NCI-H2227 treated with DMSO at 0.1 percent for 48 hours (cell line): ENCODE measurements at regions not wholly inside any gene's neighbourhood (a gene's known extent, or its start where the extent isn't known, plus 50 kb on each side); places are given as distances from the start of the nearest gene placed in this dataset.
A peak's percentile ranks its signal among the peaks of the same experiment; 100 is the strongest.
"Not testable (repeated sequence)": the region's sequence is repeated elsewhere in the genome, so short reads cannot be mapped to it uniquely, and the experiment has no call there.

Source experiments
- DNase-seq: peaks from one replicate; lab custom pipeline; 2025; lab: John Stamatoyannopoulos, UW

DNA sequence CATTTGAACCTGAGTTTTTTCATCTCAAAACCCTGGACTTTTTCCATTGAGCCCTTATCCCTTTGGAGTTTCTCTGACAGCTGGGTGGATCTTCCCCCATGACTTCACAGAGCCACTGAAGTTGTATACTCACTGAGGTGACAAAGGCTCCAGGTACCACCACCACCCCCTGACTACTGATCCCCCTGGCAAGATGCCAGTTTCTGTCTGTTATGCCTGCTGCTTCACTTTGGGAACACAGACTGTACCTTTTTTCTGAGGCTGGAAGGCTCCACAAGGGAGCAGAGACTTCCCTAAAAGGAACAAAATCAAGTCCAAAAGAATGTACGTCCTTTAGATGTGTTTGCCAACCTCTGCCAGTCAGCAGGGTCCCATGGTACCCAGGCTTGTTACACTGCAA, 160.3 kb upstream of the JADE1 start:
- DNase-seq = no peak

DNA sequence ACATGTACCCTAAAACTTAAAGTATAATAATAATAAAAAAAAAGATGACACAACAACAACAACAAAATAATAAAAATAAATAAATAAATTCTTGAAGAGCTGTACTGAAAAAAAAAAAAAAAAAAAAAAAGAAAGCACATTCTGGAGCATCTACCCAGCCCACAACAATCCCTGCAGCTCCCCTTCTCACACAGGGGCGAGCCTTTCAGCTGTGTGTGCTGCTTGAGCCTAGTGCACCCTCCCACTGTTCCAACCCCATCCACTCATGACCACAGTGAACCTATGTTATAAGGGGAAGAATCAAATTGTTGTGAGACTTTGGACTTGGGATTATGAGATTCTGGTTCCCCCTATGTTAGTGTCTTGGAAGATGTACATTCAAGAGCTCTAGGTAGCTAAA, 161.5 kb upstream of the JADE1 start:
- DNase-seq = no peak

DNA sequence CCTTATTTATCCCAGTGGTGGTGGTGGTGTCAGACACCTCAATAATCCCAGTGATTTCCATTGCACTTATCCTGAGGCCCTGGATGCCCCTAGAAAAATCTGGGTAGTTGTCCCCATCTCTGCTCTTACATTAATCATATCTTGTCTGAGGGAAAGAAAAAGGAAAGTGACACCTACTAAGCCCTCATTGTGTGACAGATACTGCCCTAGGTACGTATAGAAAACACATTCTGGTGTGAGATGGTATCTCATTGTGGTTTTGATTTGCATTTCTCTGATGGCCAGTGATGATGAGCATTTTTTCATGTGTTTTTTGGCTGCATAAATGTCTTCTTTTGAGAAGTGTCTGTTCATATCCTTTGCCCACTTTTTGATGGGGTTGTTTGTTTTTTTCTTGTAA, 162.6 kb upstream of the JADE1 start:
- not testable (repeated sequence) for DNase-seq

DNA sequence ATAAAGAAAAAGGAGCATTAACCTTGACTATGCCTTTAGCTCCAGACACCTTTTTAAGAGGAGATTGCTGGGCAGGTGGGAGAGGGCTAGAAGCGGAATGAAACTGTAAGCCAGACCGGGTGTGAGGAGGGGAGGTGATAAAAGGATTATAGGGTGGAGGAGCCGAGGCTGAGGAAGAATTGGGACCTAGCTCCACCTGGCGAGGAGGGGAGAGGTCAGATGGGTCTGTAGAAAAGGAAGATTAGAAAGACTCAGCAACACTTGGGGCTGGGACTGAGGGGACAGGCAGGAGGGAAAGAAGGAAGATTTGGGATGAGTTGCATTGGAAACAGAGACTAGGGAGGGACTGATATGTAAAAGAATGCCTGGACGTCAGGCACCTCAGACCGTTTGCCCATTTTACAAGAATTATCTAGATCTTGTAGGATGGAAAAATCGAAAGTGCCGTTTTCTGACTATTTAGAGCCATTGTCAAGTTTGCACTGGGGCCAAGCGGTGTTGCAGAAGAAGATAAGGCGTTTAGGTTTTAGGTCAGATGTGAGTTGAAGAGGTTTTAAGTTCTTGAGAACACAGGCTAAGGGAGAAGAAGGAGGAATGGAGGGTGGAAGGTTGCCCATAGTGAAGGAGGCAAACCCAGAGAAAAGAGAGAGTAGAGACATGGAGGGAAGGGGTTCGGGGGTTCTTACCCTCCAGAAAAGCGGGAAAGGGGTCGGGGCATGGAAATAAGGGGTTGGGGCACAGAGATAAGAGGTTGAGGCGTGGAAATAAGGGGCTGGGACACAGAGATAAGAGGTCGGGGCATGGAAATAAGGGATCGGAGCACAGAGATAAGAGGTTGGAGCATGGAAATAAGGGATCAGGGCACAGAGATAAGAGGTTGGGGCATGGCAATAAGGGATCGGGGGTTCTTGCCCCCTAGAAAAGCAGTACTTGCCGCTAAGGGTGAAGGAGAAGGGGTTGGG, 164.5 kb upstream of the JADE1 start:
- DNase-seq = not testable (repeated sequence)

DNA sequence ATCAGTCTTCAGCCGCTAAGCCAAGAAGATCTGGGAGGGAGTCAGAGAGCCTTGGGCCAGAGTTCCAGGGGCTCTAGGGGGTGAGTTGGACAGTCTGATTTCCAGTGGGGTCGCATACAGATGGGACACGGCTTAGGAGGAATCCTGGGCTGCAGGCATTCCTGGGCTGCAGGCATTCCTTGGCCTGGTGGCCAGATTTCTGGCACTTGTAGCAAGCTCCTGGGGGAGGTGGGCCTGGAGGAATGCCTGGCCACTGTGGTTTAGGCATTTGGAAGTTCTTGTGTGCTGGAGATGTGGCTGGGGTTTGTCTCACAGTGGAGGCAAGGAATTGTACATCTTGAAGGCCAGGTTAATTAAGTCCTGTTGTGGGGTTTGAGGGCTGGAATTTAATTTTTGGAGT, 165.4 kb upstream of the JADE1 start:
- DNase-seq = not testable (repeated sequence)

DNA sequence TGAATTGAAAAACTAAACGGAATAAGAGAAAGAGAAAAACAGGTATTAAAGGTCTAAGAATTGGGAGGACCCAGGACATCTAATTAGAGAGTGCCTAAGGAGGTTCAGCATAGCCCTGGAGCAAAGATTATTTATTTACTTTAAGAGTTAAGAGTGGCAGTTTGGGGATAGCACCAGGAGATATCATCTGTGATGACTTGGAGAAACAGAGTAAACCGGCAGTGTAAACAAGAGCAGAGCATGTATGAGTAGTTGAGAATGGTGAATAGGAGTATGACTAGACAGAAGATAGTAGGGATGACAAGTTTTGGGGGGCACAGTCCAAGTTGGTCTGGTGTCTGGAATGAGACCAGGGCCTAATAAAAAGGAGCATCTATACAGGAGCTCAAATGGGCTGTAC, 167.9 kb upstream of the JADE1 start:
- not testable (repeated sequence) for DNase-seq

DNA sequence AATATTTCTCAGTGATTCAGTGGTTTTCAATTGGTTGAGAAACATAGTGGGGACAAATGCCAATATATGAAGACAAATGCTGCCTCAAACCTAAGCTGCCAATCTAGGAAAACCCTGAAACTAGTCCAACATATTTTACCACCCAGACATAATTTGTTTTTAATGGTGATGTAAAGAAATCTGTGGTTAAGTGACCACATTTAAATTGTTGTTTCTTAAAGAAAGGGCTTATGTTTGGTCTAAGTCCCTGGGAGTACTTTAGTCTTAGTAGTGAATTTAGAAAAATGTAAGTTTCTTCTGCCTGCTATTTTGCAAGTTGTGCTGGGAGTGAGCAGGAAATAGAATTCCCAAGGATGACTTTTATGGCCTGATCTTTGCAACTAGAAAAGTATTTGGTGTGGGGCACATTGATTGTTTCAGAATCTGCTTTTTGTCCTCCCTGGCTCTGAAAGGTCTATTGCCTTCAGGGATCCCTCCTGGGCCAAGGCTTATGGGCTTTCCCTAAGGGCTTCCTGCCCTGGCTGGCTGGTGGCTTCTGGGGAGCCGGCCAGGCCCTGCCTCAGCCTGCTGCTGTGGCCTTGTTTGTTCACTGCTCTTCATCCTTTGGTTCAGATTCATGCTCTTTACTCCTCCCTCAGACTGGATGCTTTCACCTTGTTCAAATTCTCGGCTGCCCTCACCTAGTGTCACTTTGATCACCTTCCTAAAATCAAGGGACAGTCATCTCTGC, 169.8 kb upstream of the JADE1 start:
- DNase-seq = no peak

DNA sequence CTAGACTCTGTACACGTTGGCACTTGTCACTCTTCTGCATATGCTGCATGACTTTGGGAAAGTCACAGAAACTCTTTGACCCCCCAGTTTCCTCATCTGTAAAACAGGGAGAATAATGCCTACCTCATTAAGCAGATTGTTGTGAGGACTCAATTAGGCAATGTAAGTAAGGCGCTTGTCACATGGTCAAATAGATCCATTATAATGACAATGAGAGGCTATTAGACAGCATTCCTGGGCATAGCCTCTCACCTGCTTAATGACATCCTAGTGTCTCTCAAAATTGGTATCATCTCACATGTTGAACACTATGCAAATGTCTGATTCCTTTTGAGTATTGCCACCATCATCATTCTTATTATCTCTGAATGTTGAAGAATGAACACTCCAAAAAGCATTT, 172.6 kb upstream of the JADE1 start:
- DNase-seq = no peak

DNA sequence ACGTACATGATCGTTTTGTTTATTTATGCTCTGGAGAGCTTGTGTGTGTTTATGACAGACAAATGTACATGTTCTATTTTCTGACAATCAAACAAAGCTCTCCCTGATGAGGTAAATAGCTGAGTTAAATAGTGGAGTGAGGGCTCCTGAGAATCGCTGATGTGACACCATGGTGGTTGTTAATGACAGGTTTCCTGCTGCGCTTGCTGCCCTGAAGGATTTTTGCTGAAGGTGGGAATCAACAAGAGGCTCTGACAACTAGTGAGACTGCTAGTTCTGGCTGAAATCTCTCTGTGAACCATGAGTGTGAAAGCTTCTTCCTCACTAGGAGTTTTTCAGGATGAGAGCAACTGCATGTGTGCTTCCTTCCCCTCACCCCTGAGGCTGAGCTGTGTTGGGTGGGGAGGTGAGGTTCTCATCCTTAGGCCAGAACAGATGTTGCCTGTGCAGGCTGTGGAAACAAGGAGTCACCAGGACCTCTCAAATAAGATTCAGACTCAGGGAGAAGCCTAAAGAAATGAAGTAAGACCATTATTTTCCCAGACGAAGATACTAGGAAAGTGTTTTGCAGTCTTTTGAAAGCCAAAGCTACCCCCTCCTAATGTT, 173.4 kb upstream of the JADE1 start:
- peak; percentile 69 for DNase-seq

DNA sequence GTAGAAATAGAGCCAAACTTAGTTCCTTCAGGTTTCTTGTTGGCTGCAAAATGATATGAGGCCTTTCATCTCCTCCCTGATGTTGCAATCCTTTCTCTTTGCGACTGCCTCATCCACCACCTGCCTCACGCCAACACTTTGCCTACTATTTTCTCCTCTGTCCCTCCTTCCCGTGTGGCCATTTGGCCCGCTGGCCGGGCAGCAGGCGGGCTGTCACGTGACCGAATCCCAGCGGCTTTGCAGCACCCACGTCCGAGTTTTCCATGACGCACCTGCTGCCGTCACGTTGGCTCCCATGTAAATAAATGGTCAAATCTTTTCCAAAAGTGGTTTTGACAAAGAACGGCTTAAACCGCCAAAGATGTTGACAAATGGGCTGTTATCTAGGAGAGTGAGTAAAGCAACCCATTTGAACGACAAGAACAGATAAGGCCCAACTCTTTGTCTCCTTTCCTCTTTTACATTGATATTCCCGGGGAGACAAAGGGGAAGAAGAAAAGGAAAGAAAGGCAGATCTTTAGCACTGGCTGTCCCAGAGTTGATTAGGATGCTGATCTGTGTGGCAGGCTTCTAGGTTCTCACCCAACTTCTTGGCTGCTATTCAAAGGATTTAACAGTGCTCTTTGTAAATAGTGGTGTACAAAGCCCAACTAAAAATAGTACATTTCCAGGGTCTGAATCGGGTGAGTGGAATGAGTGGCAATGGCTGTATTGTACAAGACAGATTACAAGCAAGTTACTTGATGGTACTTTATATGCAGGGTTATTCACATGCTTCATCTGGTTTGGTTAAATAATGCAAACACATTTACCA, 174.2 kb upstream of the JADE1 start:
- peak; percentile 81 for DNase-seq

DNA sequence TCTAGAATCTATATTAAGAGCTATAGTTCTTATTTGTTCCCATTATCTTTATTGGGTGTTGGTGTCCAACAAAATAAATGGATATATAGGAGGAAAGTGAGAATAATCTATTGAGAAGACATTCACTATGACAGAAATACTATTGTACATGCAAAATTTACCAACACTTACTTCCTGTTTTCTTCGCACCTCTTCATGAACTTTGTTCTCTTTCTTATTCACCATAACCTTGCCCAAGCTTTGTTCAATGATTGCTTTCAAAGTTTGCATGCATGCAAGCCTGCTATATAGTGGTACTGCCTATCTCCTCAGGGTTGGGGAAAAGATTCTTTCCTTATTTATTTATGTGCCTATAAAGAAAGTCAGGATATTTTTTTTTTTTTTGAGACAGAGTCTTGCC, 176.4 kb upstream of the JADE1 start:
- DNase-seq = no peak

DNA sequence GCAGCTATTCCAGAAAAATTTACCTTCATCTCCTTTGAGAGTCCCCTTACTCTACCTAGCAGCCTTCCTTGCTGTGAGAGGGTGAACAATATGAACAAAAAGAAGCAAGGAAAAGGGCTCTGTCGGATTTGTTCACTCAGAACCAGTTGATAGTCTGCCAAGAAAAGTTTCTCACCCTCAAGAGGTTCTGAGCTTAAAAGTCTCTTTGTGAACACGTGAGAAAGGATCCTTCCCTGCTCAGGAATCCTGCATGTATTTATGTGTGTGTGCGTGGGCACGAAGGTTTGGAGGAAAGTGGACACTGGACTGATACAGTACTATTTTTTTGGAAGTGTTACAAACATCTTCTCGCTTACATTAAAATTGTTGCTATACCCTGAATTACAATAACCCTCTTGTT, 178.6 kb upstream of the JADE1 start:
- no peak for DNase-seq

DNA sequence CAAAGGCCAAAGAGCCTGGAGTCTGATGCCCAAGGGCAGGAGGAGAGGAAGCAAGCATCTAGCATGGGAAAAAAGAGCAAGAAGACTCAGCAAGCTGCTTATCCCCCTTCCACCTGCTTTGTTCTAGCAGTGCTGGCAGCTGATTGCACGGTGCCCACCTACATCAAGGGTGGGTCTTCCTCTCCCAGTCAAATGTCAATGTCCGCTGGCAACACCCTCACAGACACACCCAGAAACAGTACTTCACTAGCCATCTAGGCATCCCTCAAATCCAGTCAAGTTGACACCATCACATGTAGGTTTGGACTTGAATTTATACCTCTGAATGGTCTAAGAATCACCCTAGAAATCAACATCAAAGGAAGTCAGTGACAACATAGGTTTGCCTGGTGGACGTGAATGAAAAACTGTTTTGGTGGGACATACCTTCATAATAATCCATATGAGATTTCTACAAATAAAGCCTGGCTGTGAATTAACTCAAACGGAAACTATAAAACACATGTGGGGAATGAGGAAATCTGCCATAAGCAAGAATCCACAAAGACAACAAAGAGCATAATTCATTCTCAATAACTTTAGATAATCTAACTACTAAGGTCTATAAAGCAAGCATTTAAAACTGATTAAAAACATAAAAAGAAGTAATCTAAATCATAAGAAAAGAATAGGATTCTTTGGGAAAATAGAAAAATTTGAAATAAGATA, 185.8 kb upstream of the JADE1 start:
- no peak for DNase-seq

DNA sequence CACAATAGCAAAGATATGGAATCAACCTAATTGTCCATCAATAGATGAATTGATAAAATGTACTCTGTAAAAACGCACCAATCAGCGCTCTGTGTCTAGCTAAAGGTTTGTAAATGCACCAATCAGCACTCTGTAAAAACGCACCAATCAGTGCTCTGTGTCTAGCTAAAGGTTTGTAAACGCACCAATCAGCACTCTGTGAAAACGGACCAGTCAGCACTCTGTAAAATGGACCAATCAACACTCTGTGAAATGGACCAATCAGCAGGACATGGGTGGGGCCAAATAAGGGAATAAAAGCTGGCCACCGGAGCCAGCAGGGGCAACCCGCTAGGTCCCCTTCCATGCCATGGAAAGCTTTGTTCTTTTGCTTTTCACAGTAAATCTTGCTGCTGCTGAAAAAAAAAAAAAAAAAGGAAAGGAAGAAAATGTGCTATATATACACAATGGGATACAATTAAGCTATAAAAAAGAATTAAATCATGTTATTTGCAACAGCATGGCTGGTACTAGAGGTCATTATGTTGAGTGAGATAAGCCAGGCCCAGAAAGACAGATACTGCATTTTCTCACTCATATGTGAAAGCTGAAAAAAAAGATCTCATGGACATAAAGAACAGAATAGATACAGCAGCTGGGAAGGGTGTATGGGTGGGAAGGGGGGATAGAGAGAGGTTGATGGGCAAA, 189.1 kb upstream of the JADE1 start:
- DNase-seq = not testable (repeated sequence)

DNA sequence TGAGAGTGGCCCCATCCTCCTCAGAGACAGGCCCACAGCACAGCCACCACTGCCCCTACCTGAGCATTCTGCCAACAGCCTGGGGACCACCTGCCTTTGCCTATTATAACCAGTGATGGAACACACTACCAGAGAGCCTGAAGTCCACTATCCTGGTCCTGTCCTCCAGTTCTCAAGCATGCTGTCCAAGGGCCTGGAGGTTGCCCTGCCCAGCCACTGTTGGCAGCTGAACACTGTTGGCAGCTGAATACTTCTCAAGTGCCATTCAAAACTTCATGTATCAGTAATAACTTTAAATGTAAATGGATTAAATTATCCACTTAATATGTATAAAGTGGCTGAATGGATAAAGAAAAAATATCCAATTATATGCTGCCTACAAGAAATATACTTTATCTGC, 194.3 kb upstream of the JADE1 start:
- DNase-seq = no peak

DNA sequence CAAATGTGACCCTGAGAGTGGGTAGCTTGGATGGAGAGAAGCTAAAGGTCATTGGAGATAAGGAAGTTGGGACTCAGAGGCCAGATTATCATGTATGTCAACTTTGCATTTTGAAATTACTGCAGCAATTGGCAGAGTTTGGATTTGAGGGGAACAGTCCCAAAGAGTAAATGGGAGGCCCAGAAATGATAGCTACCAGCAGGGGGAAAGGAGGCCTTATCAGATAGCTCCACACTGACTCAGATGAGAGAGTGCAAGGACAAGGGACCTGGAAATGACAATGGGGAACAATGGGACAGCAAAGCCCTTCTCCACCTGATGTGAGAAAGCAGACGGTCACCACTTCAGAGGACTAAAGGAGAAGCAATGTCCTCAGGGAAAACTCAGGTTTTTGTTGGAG, 201.5 kb upstream of the JADE1 start:
- DNase-seq = no peak

DNA sequence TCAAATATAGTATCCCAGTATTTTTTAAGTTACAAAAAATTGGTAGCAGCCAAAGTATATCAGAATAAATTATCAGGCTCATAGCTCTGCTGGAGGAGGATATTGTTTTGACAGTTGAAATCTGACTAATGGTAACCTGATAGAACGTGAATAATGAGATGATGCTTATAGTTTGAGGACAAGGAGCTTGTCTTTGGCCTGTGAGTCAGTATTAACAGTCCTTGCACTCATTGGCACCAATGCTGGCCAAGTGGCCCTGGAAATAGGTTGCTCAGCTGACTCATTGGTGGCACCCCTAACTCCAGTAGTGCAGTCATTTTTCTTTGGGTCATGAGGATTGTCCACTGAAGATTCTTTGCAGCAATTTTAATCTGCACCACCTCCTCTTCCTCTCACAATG, 203.3 kb upstream of the JADE1 start:
- no peak for DNase-seq

DNA sequence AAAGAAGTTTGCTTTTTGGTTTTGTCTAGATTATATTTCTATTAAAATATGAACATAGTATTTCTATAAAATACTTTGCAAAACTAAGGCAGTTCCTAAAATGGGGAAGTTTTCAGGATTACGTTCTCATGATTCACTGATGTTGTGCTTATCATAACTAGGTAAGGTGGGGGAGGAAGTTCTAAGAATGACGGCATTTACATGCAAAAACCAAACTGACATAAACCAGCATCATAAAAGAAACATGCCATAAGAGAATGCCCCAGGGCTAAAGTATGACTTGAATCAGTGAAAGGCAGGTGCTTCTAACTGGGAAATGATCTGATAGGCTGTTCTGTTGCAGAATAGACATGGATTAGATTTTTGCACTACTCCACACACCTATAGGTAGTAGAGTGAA, 204.7 kb upstream of the JADE1 start:
- DNase-seq = no peak

DNA sequence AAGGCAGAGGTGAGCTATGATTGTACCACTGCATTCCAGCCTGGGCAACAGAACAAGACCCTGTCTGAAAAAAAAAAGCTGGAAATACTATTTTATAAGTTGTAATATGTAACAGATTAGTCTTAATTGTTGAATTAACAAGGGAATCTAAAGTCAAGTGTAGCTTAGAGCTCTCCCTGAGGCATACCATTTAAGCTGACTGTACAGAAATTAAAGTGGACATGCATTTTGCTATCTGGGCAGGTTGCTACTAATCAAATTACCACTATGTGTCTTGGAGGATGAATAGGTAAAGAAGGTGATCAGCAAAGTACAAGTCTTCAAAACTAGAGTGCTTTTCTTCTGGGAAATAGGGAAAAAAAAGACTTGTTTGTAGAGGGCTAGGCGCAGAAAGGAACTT, 205.3 kb upstream of the JADE1 start:
- DNase-seq = no peak

DNA sequence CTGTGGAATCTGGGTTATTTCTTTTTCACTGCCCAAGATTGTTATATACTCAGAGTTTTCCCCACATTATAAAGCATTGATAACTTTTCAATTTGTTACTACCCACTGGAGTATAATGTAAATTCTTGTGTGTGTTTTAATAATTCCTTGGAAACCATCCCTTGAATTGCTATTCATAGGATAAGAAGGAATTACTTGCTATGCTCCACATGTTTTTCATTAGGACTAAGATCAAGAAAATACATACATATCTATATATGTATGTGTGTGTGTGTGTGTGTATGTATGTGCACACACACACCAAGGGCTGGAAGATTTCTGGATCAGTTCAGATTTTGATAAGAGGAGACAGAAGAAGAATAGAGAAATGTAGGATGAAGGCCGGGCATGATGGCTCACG, 206.4 kb upstream of the JADE1 start:
- no peak for DNase-seq
